GM21576 (cell line): ENCODE measurements at regions not wholly inside any gene's neighbourhood (a gene's known extent, or its start where the extent isn't known, plus 50 kb on each side); places are given as distances from the start of the nearest gene placed in this dataset.

Source experiments
- ATAC-seq: cut with Tn5 transposase; IDR thresholded peaks from one replicate; pipeline ENCODE4 v1.9.1; 2021; ENCODE audit warnings: mild to moderate bottlenecking, moderate library complexity; ENCODE audit not compliant: unreplicated experiment

DNA sequence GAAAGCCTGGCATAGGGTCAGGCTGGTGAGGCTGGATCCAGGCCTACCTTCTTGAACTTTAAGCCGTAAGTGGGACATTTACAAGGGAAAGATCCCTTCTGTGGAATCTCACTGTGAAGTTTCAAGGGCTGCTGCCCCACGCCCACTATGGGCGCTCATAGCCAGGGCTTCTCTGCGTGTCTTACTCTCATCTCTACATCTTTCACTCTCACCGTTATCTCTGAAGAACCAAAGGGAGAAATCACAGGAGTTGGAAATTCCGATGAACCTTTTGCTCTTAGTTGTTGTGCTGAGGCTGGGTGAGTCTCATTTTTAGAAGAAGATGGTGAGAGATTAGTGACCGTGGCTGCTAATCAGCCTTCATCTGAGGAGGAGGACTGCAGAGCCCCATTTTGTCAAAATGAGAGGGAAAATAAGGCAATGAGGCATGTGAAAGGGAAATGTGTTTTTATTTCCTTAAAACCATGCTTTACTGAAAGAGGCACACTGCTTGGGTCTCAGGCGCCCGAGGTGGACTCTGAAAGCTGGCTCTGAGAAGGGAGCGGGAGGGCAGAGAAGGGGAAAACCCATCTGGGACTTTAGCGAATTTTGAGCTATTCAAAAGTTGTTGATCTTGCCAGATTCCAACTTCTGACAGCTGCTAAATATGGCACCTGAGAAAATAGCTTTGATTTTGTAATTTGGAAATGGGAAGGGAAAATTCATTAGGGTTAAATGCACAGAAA is 301.5 kb downstream of the CLIC5 start:
- ATAC-seq, result no peak
